B cell (primary cell): ENCODE measurements at regions not wholly inside any gene's neighbourhood (a gene's known extent, or its start where the extent isn't known, plus 50 kb on each side); places are given as distances from the start of the nearest gene placed in this dataset.

Source experiments
- ATAC-seq: fragments of 200-7000 bp; cut with Tn5 transposase; one replicate; pipeline ENCODE4 v1.10.0; 2021; ENCODE audit warnings: low read depth, mild to moderate bottlenecking, moderate number of reproducible peaks, moderate library complexity
- CTCF ChIA-PET: fragments of 350-600 bp; sonication (Branson Sonifier 250); formaldehyde crosslinking; loops from one replicate; lab custom pipeline; 2021; ENCODE audit warnings: antibody characterized with exemption, inconsistent platforms; lab: Charles Lee
- POLR2A ChIA-PET: fragments of 350-600 bp; sonication (Branson Sonifier 250); formaldehyde crosslinking; loops from one replicate; lab custom pipeline; 2021; ENCODE audit warnings: antibody characterized with exemption; lab: Charles Lee
- DNase-seq: peaks from one replicate; pipeline ENCODE4 v3.0.0; 2013
- H2AFZ ChIP-seq: 2 replicates; pipeline ENCODE4 v1.6.1; 2012; ENCODE audit warnings: mild to moderate bottlenecking, low read depth, low read length; ENCODE audit not compliant: insufficient read depth, poor library complexity, severe bottlenecking
- H3K27ac ChIP-seq, 2 donors: 1 replicate in 1 of 2; 2 replicates in 1 of 2; pipeline ENCODE4 v1.5.1; 2012 to 2013; ENCODE audit warnings: low read length in 2 of 2, mild to moderate bottlenecking in 2 of 2, moderate library complexity in 1 of 2
- H3K27me3 ChIP-seq, 4 experiments: fragments of 200-600 bp in 1 of 4; sonication (generic) in 1 of 4; replicated peaks in 1 of 4; 1 replicate in 2 of 4; 2 replicates in 2 of 4; pipeline versions ENCODE4 v1.6.1 to v1.7.0; 2013 to 2016; ENCODE audit warnings: low read length in 3 of 4, mild to moderate bottlenecking in 2 of 4, mixed read lengths in 1 of 4, moderate library complexity in 1 of 4; ENCODE audit not compliant: insufficient read depth in 4 of 4, control insufficient read depth in 3 of 4; ENCODE audit errors: control extremely low read depth in 1 of 4
- H3K36me3 ChIP-seq, 2 experiments: replicated peaks in 1 of 2; 1 replicate in 1 of 2; 2 replicates in 1 of 2; pipeline versions ENCODE4 v1.6.1 to v1.7.1; 2013; ENCODE audit warnings: low read length in 1 of 2; ENCODE audit not compliant: insufficient read depth in 2 of 2, control insufficient read depth in 1 of 2; ENCODE audit errors: control extremely low read depth in 1 of 2, extremely low read depth in 1 of 2
- H3K4me1 ChIP-seq, 2 donors: fragments of 200-600 bp in 1 of 2; sonication (generic) in 1 of 2; 1 replicate in 1 of 2; 2 replicates in 1 of 2; pipeline versions ENCODE4 v1.5.1 to v1.6.1; 2013 to 2017; ENCODE audit warnings: low read length in 2 of 2; ENCODE audit not compliant: control insufficient read depth in 2 of 2, insufficient read depth in 2 of 2
- H3K4me2 ChIP-seq: replicated peaks from 2 replicates; pipeline ENCODE3; 2012; ENCODE audit warnings: mild to moderate bottlenecking, low read depth, low read length; ENCODE audit not compliant: poor library complexity, severe bottlenecking
- H3K4me3 ChIP-seq, 5 experiments: fragments of 200-600 bp in 1 of 5; sonication (generic) in 1 of 5; 1 replicate in 3 of 5; 2 replicates in 2 of 5; pipeline versions ENCODE4 v1.5.1 to v1.7.0; 2011 to 2016; ENCODE audit warnings: low read length in 4 of 5, mild to moderate bottlenecking in 4 of 5, low read depth in 2 of 5, control low read depth in 1 of 5, moderate library complexity in 1 of 5; ENCODE audit not compliant: insufficient read depth in 1 of 5; ENCODE audit errors: control extremely low read depth in 1 of 5, extremely low read depth in 1 of 5
- H3K79me2 ChIP-seq: fragments of 200-600 bp; sonication (generic); one replicate; pipeline ENCODE4 v1.6.0; 2016; ENCODE audit warnings: low read length; ENCODE audit not compliant: control insufficient read depth, insufficient read depth
- H3K9ac ChIP-seq: fragments of 200-600 bp; sonication (generic); 2 replicates; pipeline ENCODE4 v1.6.1; 2017; ENCODE audit warnings: mild to moderate bottlenecking, low read length, moderate library complexity
- H3K9me3 ChIP-seq, 3 donors: one replicate each; pipeline versions ENCODE4 v1.6.1 to v1.7.1; 2013; ENCODE audit warnings: low read length in 2 of 3; ENCODE audit not compliant: control insufficient read depth in 2 of 3, insufficient read depth in 1 of 3; ENCODE audit errors: control extremely low read depth in 1 of 3
- H4K20me1 ChIP-seq: 2 replicates; pipeline ENCODE4 v1.6.0; 2012; ENCODE audit warnings: mild to moderate bottlenecking, low read length; ENCODE audit not compliant: insufficient read depth, control insufficient read depth, poor library complexity, severe bottlenecking
- H3K27ac Mint-ChIP-seq: one replicate; pipeline ENCODE4 v1.8.0; 2021; ENCODE audit warnings: mixed read lengths
- H3K27me3 Mint-ChIP-seq: one replicate; pipeline ENCODE4 v1.8.0; 2021; ENCODE audit warnings: mixed read lengths
- H3K4me1 Mint-ChIP-seq: one replicate; pipeline ENCODE4 v1.8.0; 2021; ENCODE audit warnings: mixed read lengths
- H3K4me3 Mint-ChIP-seq: one replicate; pipeline ENCODE4 v1.8.0; 2021; ENCODE audit warnings: mixed read lengths
- H3K9me3 Mint-ChIP-seq: one replicate; pipeline ENCODE4 v1.8.0; 2022; ENCODE audit warnings: mixed read lengths; ENCODE audit not compliant: insufficient read depth
- EZH2 ChIP-seq: IDR thresholded peaks from 2 replicates; pipeline ENCODE4 v1.6.1; 2012; ENCODE audit warnings: borderline replicate concordance, low read depth, mild to moderate bottlenecking, moderate library complexity, low read length; ENCODE audit not compliant: insufficient read depth, poor library complexity, severe bottlenecking
- WGBS: methylation state at CpG from one replicate; pipeline ENCODE4 v1.1.5; 2013; ENCODE audit warnings: missing lambda C conversion rate; ENCODE audit not compliant: insufficient coverage; 5-methylcytosine and 5-hydroxymethylcytosine counted together
- intact Hi-C: fragments of 100-400 bp; cut with micrococcal nuclease; formaldehyde crosslinking; loops from one replicate; pipeline ENCODE4 v1.10.0; 2022
- TF ChIP-seq, protein P1 (sequence below): fragments of 200-600 bp; IDR thresholded peaks from one replicate; pipeline ENCODE4 v1.8.0; 2022; ENCODE audit warnings: antibody characterized with exemption, mild to moderate bottlenecking

- H3K4me1 ChIP-seq, result no peaks in the 10 kb centered on the region
- Mint-ChIP-seq H3K4me1 (no peaks in the 10 kb centered on the region), H3K27ac (no peak overlapping the region), H3K4me3 (no peak overlapping the region), H3K9me3 (peaks cover 2% of the 10 kb centered on the region), H3K27me3 (no peaks in the 10 kb centered on the region)
- TF ChIP-seq, protein P1, sequence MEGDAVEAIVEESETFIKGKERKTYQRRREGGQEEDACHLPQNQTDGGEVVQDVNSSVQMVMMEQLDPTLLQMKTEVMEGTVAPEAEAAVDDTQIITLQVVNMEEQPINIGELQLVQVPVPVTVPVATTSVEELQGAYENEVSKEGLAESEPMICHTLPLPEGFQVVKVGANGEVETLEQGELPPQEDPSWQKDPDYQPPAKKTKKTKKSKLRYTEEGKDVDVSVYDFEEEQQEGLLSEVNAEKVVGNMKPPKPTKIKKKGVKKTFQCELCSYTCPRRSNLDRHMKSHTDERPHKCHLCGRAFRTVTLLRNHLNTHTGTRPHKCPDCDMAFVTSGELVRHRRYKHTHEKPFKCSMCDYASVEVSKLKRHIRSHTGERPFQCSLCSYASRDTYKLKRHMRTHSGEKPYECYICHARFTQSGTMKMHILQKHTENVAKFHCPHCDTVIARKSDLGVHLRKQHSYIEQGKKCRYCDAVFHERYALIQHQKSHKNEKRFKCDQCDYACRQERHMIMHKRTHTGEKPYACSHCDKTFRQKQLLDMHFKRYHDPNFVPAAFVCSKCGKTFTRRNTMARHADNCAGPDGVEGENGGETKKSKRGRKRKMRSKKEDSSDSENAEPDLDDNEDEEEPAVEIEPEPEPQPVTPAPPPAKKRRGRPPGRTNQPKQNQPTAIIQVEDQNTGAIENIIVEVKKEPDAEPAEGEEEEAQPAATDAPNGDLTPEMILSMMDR, result no peak
- no CpG with 5 or more reads among the region's 1 CpG for WGBS
- H3K36me3 ChIP-seq, result no peaks in the 10 kb centered on the region
- no peak overlapping the region for H2AFZ ChIP-seq
- H3K27me3 ChIP-seq, result no peaks in the 10 kb centered on the region
- H4K20me1 ChIP-seq, result no peaks in the 10 kb centered on the region
- H3K4me3 ChIP-seq, result no peak overlapping the region
- ChIA-PET CTCF (no interaction called here), POLR2A (no interaction called here)
- no peaks in the 10 kb centered on the region for H3K79me2 ChIP-seq
- H3K9ac ChIP-seq, result no peak overlapping the region
- no peak overlapping the region for H3K4me2 ChIP-seq
- DNase-seq (no peak), ATAC-seq (no peak)
- H3K9me3 ChIP-seq, result peaks cover 0 to 2% (median 0%) of the 10 kb centered on the region in 3 donors
- intact Hi-C loops, result no loop called here
- no peak overlapping the region for H3K27ac ChIP-seq
Observed at GRCh38 chr4:45578874-45579273, 545.0 kb downstream of the GABRG1 start.

DNA sequence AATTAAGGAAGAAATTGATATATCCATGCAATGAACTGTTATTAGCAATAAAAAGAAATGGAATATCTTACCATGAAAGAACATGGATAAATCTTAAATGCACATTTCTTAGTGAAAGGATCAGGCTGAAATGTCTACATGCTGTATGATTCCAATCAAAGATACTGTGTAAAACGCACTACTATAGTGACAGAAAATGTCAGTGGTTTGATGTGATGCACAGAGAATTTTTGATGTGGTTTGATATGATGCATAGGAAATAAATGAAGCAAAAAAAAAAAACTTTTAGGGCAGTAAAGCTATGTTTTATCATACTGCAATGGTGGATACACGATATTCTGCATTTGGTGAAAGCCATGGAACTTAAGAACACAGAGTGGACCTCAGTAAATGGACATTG lies 547.6 kb downstream of the GABRG1 start:
- Histone ChIP-seq H2AFZ (no peak overlapping the region), H3K9ac (no peak overlapping the region), H3K4me3 (no peak overlapping the region), H3K4me1 (no peaks in the 10 kb centered on the region), H3K36me3 (no peaks in the 10 kb centered on the region), H3K9me3 (peaks cover 0 to 2% (median 0%) of the 10 kb centered on the region in 3 donors), H4K20me1 (no peaks in the 10 kb centered on the region), H3K27ac (no peak overlapping the region), H3K27me3 (no peaks in the 10 kb centered on the region), H3K4me2 (no peak overlapping the region), H3K79me2 (no peaks in the 10 kb centered on the region)
- TF ChIP-seq, protein P1, result no peak
- TF ChIP-seq EZH2, result no peak
- ChIA-PET CTCF (no interaction called here), POLR2A (no interaction called here)
- H3K9me3 Mint-ChIP-seq, result peaks cover 2% of the 10 kb centered on the region
- DNase-seq (no peak), ATAC-seq (no peak)
- no peak overlapping the region for H3K4me3 Mint-ChIP-seq
- H3K27me3 Mint-ChIP-seq, result no peaks in the 10 kb centered on the region
- no peak overlapping the region for H3K27ac Mint-ChIP-seq
- H3K4me1 Mint-ChIP-seq, result no peaks in the 10 kb centered on the region
- intact Hi-C loops, result no loop called here
- no CpG with 5 or more reads among the region's 2 CpGs for WGBS
